ENCODE measurements at regions not wholly inside any gene's neighbourhood (a gene's known extent, or its start where the extent isn't known, plus 50 kb on each side); places are given as distances from the start of the nearest gene placed in this dataset.

GRCh38 chr3:182092662-182093262, 381.0 kb downstream of the SOX2 start:
- TF ChIP-seq CTCF (IDR thresholded peaks at IDR 0.05; ENCODE audit: low read depth, low read length, poor library complexity, severe bottlenecking), result no peak
- no peak for TF ChIP-seq EZH2phosphoT487 (IDR thresholded peaks at IDR 0.05; ENCODE audit: borderline replicate concordance, low read length)
